ENCODE measurements at regions not wholly inside any gene's neighbourhood (a gene's known extent, or its start where the extent isn't known, plus 50 kb on each side); places are given as distances from the start of the nearest gene placed in this dataset.

DNA sequence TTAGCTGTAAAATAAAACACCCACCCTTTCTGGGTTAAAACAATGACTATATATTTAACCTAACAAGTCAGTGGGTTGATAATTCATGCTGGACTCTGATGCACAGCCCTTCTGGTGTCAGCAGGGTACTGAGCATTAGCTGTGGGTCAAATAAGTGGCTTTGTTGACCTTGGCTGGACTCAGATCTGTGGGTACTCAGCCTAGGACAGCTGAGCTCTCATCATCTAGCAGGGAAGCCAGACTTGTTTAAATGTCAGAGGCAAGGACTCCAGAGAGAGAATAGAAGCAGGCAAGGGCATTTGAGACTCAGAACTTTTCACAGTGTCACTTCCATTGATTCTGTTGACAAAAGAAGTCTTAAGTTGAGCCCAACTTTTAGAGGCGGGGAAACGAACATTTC, 1063.8 kb upstream of the CDH8 start:
- H3K36me3 ChIP-seq = no peaks in the 10 kb centered on the region
- H3K27me3 ChIP-seq = no peaks in the 10 kb centered on the region
- no peak for DNase-seq
- no peak overlapping the region for H3K4me3 ChIP-seq
- intact Hi-C loops (cut with DNase I) = no loop called here
- 84 to 91% methylated on average over 2 of the region's 2 CpGs for WGBS, 2 donors
- no peaks in the 10 kb centered on the region for H3K9me3 ChIP-seq
- H3K4me1 ChIP-seq = no peaks in the 10 kb centered on the region
- TF ChIP-seq, protein P1, sequence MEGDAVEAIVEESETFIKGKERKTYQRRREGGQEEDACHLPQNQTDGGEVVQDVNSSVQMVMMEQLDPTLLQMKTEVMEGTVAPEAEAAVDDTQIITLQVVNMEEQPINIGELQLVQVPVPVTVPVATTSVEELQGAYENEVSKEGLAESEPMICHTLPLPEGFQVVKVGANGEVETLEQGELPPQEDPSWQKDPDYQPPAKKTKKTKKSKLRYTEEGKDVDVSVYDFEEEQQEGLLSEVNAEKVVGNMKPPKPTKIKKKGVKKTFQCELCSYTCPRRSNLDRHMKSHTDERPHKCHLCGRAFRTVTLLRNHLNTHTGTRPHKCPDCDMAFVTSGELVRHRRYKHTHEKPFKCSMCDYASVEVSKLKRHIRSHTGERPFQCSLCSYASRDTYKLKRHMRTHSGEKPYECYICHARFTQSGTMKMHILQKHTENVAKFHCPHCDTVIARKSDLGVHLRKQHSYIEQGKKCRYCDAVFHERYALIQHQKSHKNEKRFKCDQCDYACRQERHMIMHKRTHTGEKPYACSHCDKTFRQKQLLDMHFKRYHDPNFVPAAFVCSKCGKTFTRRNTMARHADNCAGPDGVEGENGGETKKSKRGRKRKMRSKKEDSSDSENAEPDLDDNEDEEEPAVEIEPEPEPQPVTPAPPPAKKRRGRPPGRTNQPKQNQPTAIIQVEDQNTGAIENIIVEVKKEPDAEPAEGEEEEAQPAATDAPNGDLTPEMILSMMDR (IDR thresholded peaks at IDR 0.05) = no peak
- no peak overlapping the region for H3K27ac ChIP-seq

DNA sequence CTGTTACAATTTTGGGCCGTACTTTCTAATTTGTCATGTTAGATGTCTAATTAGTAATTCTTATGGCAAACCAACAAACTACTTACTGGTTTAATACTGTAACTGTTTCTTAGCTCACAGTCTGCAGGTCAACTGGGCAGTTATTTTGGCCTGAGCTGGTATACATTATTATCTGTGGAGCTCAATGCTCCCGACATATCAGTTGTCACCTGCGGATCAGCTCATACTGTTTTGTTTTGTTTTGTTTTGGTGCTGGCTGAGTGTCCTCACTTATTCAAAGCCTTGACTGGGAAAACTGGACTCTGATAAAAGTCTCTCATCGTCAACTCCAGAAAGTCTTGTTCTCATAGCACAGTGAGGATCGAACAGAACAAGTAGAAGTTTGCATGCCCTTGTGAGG, 1060.6 kb upstream of the CDH8 start:
- Histone ChIP-seq H3K27me3 (no peaks in the 10 kb centered on the region), H3K36me3 (no peaks in the 10 kb centered on the region), H3K4me1 (no peaks in the 10 kb centered on the region), H3K27ac (no peak overlapping the region), H3K4me3 (no peak overlapping the region), H3K9me3 (no peaks in the 10 kb centered on the region)
- TF ChIP-seq, protein P1 (IDR thresholded peaks at IDR 0.05) = no peak
- TF ChIP-seq POLR2AphosphoS5 (IDR thresholded peaks at IDR 0.05) = no peak
- TF ChIP-seq POLR2A (IDR thresholded peaks at IDR 0.05) = no peak
- TF ChIP-seq EP300 (IDR thresholded peaks at IDR 0.05) = no peak
- intact Hi-C loops (cut with DNase I) = no loop called here
- 94 to 95% methylated on average over 5 of the region's 5 CpGs for WGBS, 2 donors
- DNase-seq = no peak

GRCh38 chr16:63092736-63093135, 1056.5 kb upstream of the CDH8 start:
- DNase-seq = no peak
- no peaks in the 10 kb centered on the region for H3K27me3 ChIP-seq
- intact Hi-C loops (cut with DNase I) = no loop called here
- no peak overlapping the region for H3K27ac ChIP-seq
- no peak overlapping the region for H3K4me3 ChIP-seq
- TF ChIP-seq, protein P1 (IDR thresholded peaks at IDR 0.05) = no peak
- no peak for TF ChIP-seq POLR2AphosphoS5 (IDR thresholded peaks at IDR 0.05)
- no peak for TF ChIP-seq EP300 (IDR thresholded peaks at IDR 0.05)
- TF ChIP-seq POLR2A (IDR thresholded peaks at IDR 0.05) = no peak
- H3K9me3 ChIP-seq = no peaks in the 10 kb centered on the region
- no peaks in the 10 kb centered on the region for H3K36me3 ChIP-seq
- peaks cover 0 to 5% (median 0%) of the 10 kb centered on the region in 4 donors for H3K4me1 ChIP-seq

- H3K9me3 ChIP-seq = no peaks in the 10 kb centered on the region
- no peaks in the 10 kb centered on the region for H3K4me1 ChIP-seq
- H3K4me3 ChIP-seq = no peak overlapping the region
- H3K27ac ChIP-seq = no peak overlapping the region
- DNase-seq = no peak
- no peak for TF ChIP-seq EP300 (IDR thresholded peaks at IDR 0.05)
- TF ChIP-seq POLR2A (IDR thresholded peaks at IDR 0.05) = no peak
- no peak for TF ChIP-seq POLR2AphosphoS5 (IDR thresholded peaks at IDR 0.05)
- TF ChIP-seq, protein P1 (IDR thresholded peaks at IDR 0.05) = no peak
- H3K27me3 ChIP-seq = no peaks in the 10 kb centered on the region
- 71 to 79% methylated on average over 2 of the region's 2 CpGs for WGBS, 2 donors
- no peaks in the 10 kb centered on the region for H3K36me3 ChIP-seq
- intact Hi-C loops (cut with DNase I) = no loop called here
Measured at GRCh38 chr16:63082101-63082500, 1045.9 kb upstream of the CDH8 start.

GRCh38 chr16:63080746-63081145, 1044.5 kb upstream of the CDH8 start:
- no peak overlapping the region for H3K27ac ChIP-seq
- H3K4me3 ChIP-seq = no peak overlapping the region
- H3K9me3 ChIP-seq = peaks cover 0 to 3% (median 0%) of the 10 kb centered on the region in 4 donors
- 23 to 64% methylated on average over 1 of the region's 1 CpG for WGBS, 2 donors
- H3K36me3 ChIP-seq = no peaks in the 10 kb centered on the region
- intact Hi-C loops (cut with DNase I) = no loop called here
- DNase-seq = no peak
- H3K4me1 ChIP-seq = no peaks in the 10 kb centered on the region
- TF ChIP-seq, protein P1 (IDR thresholded peaks at IDR 0.05) = no peak
- no peak for TF ChIP-seq POLR2AphosphoS5 (IDR thresholded peaks at IDR 0.05)
- TF ChIP-seq POLR2A (IDR thresholded peaks at IDR 0.05) = no peak
- no peak for TF ChIP-seq EP300 (IDR thresholded peaks at IDR 0.05)
- no peaks in the 10 kb centered on the region for H3K27me3 ChIP-seq
